Hypothalamus (tissue), 51 donors: ENCODE measurements at regions not wholly inside any gene's neighbourhood (a gene's known extent, or its start where the extent isn't known, plus 50 kb on each side); places are given as distances from the start of the nearest gene placed in this dataset.
"Not testable (repeated sequence)": the region's sequence is repeated elsewhere in the genome, so short reads cannot be mapped to it uniquely, and the experiment has no call there.

Experiments
- DNase-seq, 51 donors: peaks; one replicate each; lab custom pipeline; 2025; lab: John Stamatoyannopoulos, UW

- DNase-seq = no peak
These were observed 50.4 kb upstream of the FMOD start for GRCh38 chr1:203401199-203401877.

- no peak for DNase-seq
These were observed 51.2 kb upstream of the FMOD start for GRCh38 chr1:203402152-203402551.

GRCh38 chr1:203402629-203403337 lies 51.9 kb upstream of the FMOD start:
- peak in 1 of 51 donors; percentile 36 for DNase-seq

GRCh38 chr1:203403586-203403985 lies 52.7 kb upstream of the FMOD start:
- no peak for DNase-seq

- no peak for DNase-seq
These were observed 53.6 kb upstream of the FMOD start for GRCh38 chr1:203404546-203404945.

- DNase-seq = no peak
These were observed 54.9 kb upstream of the FMOD start for GRCh38 chr1:203405703-203406438.

- DNase-seq = peak in 1 of 51 donors; percentile 12
These were observed 55.6 kb upstream of the FMOD start for GRCh38 chr1:203406446-203407045.

GRCh38 chr1:203407296-203407695 lies 56.4 kb upstream of the FMOD start:
- DNase-seq = no peak

GRCh38 chr1:203408486-203409481 lies 57.9 kb upstream of the FMOD start:
- DNase-seq = peak in 46 of 51 donors; percentile 11 to 86 (median 57)

GRCh38 chr1:203410182-203410900 lies 59.4 kb upstream of the FMOD start:
- peak in 1 of 51 donors; percentile 14 for DNase-seq

GRCh38 chr1:203411431-203411830 lies 60.5 kb upstream of the FMOD start:
- DNase-seq = not testable (repeated sequence)

- no peak for DNase-seq
These were observed 56.0 kb upstream of the PRELP start for GRCh38 chr1:203419558-203419957.

- DNase-seq = no peak
These were observed 55.3 kb upstream of the PRELP start for GRCh38 chr1:203420263-203420662.

GRCh38 chr1:203421246-203421645 lies 54.4 kb upstream of the PRELP start:
- DNase-seq = no peak

- DNase-seq = no peak
These were observed 53.5 kb upstream of the PRELP start for GRCh38 chr1:203422116-203422515.

- DNase-seq = no peak
These were observed 53.0 kb upstream of the PRELP start for GRCh38 chr1:203422656-203423055.

- DNase-seq = no peak
These were observed 51.3 kb upstream of the PRELP start for GRCh38 chr1:203424285-203424684.

- DNase-seq = peak in 1 of 51 donors; percentile 26
These were observed 50.5 kb upstream of the PRELP start for GRCh38 chr1:203424861-203425662.

- DNase-seq = no peak
These were observed 50.0 kb upstream of the PRELP start for GRCh38 chr1:203425663-203425975.
